Panc1 (cell line): ENCODE measurements at regions not wholly inside any gene's neighbourhood (a gene's known extent, or its start where the extent isn't known, plus 50 kb on each side); places are given as distances from the start of the nearest gene placed in this dataset.
A peak's percentile ranks its signal among the peaks of the same experiment; 100 is the strongest.

ENCODE experiments used
- ATAC-seq: fragments of 200-7000 bp; cut with Tn5 transposase; 2 replicates; pipeline ENCODE4 v1.9.1; 2020; ENCODE audit warnings: mild to moderate bottlenecking, moderate library complexity
- BruUV-seq: library from RNA; stranded (reverse); fragments of 400-500 nt; replicated peaks from 2 replicates; lab custom pipeline; 2021; lab: Mats Ljungman, UMichigan
- CTCF ChIA-PET: fragments of 300-600 bp; sonication (Branson Sonifier 250); formaldehyde crosslinking; loops from one replicate; lab custom pipeline; 2022; ENCODE audit warnings: antibody characterized with exemption; lab: Charles Lee
- POLR2A ChIA-PET: fragments of 300-600 bp; sonication (Branson Sonifier 250); formaldehyde crosslinking; loops from one replicate; lab custom pipeline; 2022; ENCODE audit warnings: antibody characterized with exemption; lab: Charles Lee
- DNase-seq: peaks from one replicate; pipeline ENCODE4 v3.0.0-alpha.2; 2010; ENCODE audit warnings: low read depth, low spot score
- H3K27ac ChIP-seq: 2 replicates; pipeline ENCODE4 v1.5.1; 2011; ENCODE audit warnings: mild to moderate bottlenecking, low read length, inconsistent platforms
- H3K27me3 ChIP-seq: fragments of 200-500 bp; sonication (Bioruptor generic); 2 replicates; pipeline ENCODE4 v1.6.0; 2014; ENCODE audit warnings: low read length, inconsistent platforms; ENCODE audit not compliant: control insufficient read depth, insufficient read depth
- H3K36me3 ChIP-seq: fragments of 200-500 bp; sonication (Bioruptor generic); 2 replicates; pipeline ENCODE4 v1.5.1; 2014; ENCODE audit warnings: inconsistent platforms, mild to moderate bottlenecking, low read length, moderate library complexity; ENCODE audit not compliant: control insufficient read depth, insufficient read depth
- H3K4me1 ChIP-seq: 2 replicates; pipeline ENCODE4 v1.5.1; 2011; ENCODE audit warnings: inconsistent platforms, mild to moderate bottlenecking, low read length, moderate library complexity; ENCODE audit not compliant: control insufficient read depth, insufficient read depth
- H3K4me3 ChIP-seq, 2 experiments: 2 replicates each; pipeline ENCODE4 v1.5.1; 2011 to 2012; ENCODE audit warnings: low read depth in 2 of 2, low read length in 2 of 2, mild to moderate bottlenecking in 2 of 2, inconsistent platforms in 1 of 2, moderate library complexity in 1 of 2
- H3K9me3 ChIP-seq: fragments of 200-500 bp; sonication (Bioruptor generic); 2 replicates; pipeline ENCODE4 v1.5.1; 2014; ENCODE audit warnings: low read depth, mild to moderate bottlenecking, inconsistent platforms, low read length, moderate library complexity; ENCODE audit not compliant: control insufficient read depth, insufficient read depth
- POLR2AphosphoS5 ChIP-seq: IDR thresholded peaks from 2 replicates; pipeline ENCODE4 v1.6.1; 2012; ENCODE audit warnings: mild to moderate bottlenecking, low read depth, low read length, moderate library complexity
- in situ Hi-C: cut with HindIII; loops from 2 replicates; pipeline ENCODE4 v1.10.0; 2016; ENCODE audit warnings: low sequenced_read_pairs, low pct_unique_long_range_greater_than_20kb
- intact Hi-C: fragments of 100-400 bp; cut with micrococcal nuclease; formaldehyde crosslinking; loops from one replicate; pipeline ENCODE4 v1.10.0; 2022; ENCODE audit not compliant: unreplicated experiment
- TF ChIP-seq, protein P1 (sequence below), 2 experiments: IDR thresholded peaks; 2 replicates each; pipeline ENCODE4 v1.6.1; 2011 to 2012; ENCODE audit warnings: low read depth in 2 of 2, control low read depth in 1 of 2, low read length in 1 of 2, mild to moderate bottlenecking in 1 of 2, moderate library complexity in 1 of 2; ENCODE audit not compliant: insufficient read depth in 1 of 2
- TF ChIP-seq, protein P2 (sequence below): fragments of 450-650 bp; IDR thresholded peaks from 2 replicates; pipeline ENCODE4 v1.5.1; 2017; ENCODE audit warnings: mild to moderate bottlenecking

DNA sequence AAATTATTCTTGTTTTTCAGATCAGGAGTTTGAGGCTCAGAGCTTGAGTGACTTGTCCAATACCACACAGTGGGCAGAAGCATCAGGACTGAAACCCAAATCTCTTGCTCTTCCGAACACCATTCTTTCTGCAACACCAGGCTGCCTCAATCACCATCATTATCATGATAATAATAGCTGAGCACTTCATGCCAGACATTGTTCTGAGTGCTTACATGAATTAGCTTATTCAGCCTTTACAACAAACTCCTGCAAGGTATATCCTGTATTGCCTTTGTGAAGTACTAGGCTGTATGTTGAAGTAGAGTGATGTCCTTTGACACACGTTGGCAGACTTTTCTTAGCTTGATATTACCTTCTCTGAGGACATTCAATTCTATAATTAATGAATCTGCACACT lies 257.4 kb upstream of the ATP2B1 start:
- H3K9me3 ChIP-seq = no peaks in the 10 kb centered on the region
- no peak overlapping the region for H3K27ac ChIP-seq
- TF ChIP-seq, protein P1, sequence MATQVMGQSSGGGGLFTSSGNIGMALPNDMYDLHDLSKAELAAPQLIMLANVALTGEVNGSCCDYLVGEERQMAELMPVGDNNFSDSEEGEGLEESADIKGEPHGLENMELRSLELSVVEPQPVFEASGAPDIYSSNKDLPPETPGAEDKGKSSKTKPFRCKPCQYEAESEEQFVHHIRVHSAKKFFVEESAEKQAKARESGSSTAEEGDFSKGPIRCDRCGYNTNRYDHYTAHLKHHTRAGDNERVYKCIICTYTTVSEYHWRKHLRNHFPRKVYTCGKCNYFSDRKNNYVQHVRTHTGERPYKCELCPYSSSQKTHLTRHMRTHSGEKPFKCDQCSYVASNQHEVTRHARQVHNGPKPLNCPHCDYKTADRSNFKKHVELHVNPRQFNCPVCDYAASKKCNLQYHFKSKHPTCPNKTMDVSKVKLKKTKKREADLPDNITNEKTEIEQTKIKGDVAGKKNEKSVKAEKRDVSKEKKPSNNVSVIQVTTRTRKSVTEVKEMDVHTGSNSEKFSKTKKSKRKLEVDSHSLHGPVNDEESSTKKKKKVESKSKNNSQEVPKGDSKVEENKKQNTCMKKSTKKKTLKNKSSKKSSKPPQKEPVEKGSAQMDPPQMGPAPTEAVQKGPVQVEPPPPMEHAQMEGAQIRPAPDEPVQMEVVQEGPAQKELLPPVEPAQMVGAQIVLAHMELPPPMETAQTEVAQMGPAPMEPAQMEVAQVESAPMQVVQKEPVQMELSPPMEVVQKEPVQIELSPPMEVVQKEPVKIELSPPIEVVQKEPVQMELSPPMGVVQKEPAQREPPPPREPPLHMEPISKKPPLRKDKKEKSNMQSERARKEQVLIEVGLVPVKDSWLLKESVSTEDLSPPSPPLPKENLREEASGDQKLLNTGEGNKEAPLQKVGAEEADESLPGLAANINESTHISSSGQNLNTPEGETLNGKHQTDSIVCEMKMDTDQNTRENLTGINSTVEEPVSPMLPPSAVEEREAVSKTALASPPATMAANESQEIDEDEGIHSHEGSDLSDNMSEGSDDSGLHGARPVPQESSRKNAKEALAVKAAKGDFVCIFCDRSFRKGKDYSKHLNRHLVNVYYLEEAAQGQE (IDR thresholded peaks at IDR 0.05; ENCODE audit: insufficient read depth in 1 of 2, low read depth in 2 of 2, low read length in 1 of 2) = no peak
- no peak for DNase-seq
- no TSS peak for BruUV-seq
- intact Hi-C loops (no loop called here), in situ Hi-C loops (no loop called here)
- no peaks in the 10 kb centered on the region; the same call in 1 of the 2 replicates for H3K36me3 ChIP-seq
- no peak overlapping the region for H3K4me3 ChIP-seq
- no peaks in the 10 kb centered on the region for H3K27me3 ChIP-seq
- ChIA-PET CTCF (no interaction called here), POLR2A (no interaction called here)
- ATAC-seq = no peak
- H3K4me1 ChIP-seq = no peaks in the 10 kb centered on the region

DNA sequence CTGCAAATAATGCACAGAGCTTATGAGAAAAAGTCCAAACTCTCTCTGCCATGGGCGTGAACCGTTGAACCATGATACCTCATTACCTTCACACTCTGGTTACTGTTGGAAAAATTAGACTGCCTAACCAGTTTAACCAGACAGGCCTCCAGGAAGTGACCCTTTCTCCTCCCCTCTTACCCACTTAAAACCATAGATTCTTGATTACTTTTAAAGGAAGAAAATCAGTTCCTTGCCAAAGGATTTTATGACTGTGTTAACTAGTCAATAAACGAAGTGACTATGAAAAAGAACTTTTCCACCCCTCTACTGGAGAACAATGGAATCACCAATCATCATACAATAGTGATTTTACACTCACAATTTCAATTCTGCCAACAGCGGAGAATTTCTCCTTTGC lies 254.0 kb upstream of the ATP2B1 start:
- in situ Hi-C loops = no loop called here

More for the DNA sequence above, 254.0 kb upstream of the ATP2B1 start:
- CTCF ChIA-PET = interaction anchor here (0.6 kb wide), 1 partner anchor 165 kb away, joined by 3 read pairs; no protein-coding TSS in a partner anchor
- H3K9me3 ChIP-seq = no peaks in the 10 kb centered on the region
- POLR2A ChIA-PET = no interaction called here
- no peak for ATAC-seq
- H3K4me1 ChIP-seq = no peaks in the 10 kb centered on the region
- H3K36me3 ChIP-seq = no peaks in the 10 kb centered on the region; the same call in 1 of the 2 replicates
- DNase-seq = no peak
- TF ChIP-seq, protein P2, sequence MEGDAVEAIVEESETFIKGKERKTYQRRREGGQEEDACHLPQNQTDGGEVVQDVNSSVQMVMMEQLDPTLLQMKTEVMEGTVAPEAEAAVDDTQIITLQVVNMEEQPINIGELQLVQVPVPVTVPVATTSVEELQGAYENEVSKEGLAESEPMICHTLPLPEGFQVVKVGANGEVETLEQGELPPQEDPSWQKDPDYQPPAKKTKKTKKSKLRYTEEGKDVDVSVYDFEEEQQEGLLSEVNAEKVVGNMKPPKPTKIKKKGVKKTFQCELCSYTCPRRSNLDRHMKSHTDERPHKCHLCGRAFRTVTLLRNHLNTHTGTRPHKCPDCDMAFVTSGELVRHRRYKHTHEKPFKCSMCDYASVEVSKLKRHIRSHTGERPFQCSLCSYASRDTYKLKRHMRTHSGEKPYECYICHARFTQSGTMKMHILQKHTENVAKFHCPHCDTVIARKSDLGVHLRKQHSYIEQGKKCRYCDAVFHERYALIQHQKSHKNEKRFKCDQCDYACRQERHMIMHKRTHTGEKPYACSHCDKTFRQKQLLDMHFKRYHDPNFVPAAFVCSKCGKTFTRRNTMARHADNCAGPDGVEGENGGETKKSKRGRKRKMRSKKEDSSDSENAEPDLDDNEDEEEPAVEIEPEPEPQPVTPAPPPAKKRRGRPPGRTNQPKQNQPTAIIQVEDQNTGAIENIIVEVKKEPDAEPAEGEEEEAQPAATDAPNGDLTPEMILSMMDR = peak; percentile 11; the same call in 1 of the 2 replicates
- TF ChIP-seq, protein P1 (IDR thresholded peaks at IDR 0.05; ENCODE audit: insufficient read depth in 1 of 2, low read depth in 2 of 2, low read length in 1 of 2) = no peak
- TF ChIP-seq POLR2AphosphoS5 = no peak
- no peak overlapping the region for H3K4me3 ChIP-seq
- no peaks in the 10 kb centered on the region for H3K27me3 ChIP-seq
- BruUV-seq = no TSS peak
- H3K27ac ChIP-seq = no peak overlapping the region
- intact Hi-C loops = no loop called here
